Liver (tissue), 8 donors: ENCODE measurements at regions not wholly inside any gene's neighbourhood (a gene's known extent, or its start where the extent isn't known, plus 50 kb on each side); places are given as distances from the start of the nearest gene placed in this dataset.

Source experiments
- DNase-seq: peaks from one replicate; pipeline ENCODE4 v3.0.0-alpha.2; 2017; ENCODE audit warnings: low spot score
- H3K27ac ChIP-seq, 2 donors: one replicate each; pipeline ENCODE4 v1.7.0; 2013; ENCODE audit warnings: inconsistent platforms in 2 of 2, low read length in 2 of 2, control low read depth in 1 of 2, low read depth in 1 of 2, mild to moderate bottlenecking in 1 of 2
- H3K27me3 ChIP-seq, 4 donors: one replicate each; pipeline versions ENCODE4 v1.6.1 to v1.7.0; 2013; ENCODE audit warnings: low read length in 3 of 4, inconsistent platforms in 1 of 4, mild to moderate bottlenecking in 1 of 4, moderate library complexity in 1 of 4; ENCODE audit not compliant: control insufficient read depth in 4 of 4, insufficient read depth in 4 of 4
- H3K36me3 ChIP-seq, 4 donors: one replicate each; pipeline versions ENCODE4 v1.6.1 to v1.7.0; 2013; ENCODE audit warnings: low read length in 3 of 4, mild to moderate bottlenecking in 3 of 4, low read depth in 1 of 4, moderate library complexity in 1 of 4; ENCODE audit not compliant: control insufficient read depth in 4 of 4, insufficient read depth in 3 of 4
- H3K4me1 ChIP-seq, 4 donors: one replicate each; pipeline versions ENCODE4 v1.6.1 to v1.7.0; 2013; ENCODE audit warnings: low read length in 3 of 4, mild to moderate bottlenecking in 3 of 4, moderate library complexity in 1 of 4; ENCODE audit not compliant: control insufficient read depth in 4 of 4, insufficient read depth in 4 of 4
- H3K4me3 ChIP-seq, 3 donors: one replicate each; pipeline versions ENCODE4 v1.6.1 to v1.7.0; 2013; ENCODE audit warnings: low read length in 3 of 3, control low read depth in 1 of 3, low read depth in 1 of 3, mild to moderate bottlenecking in 1 of 3
- H3K9ac ChIP-seq, 2 donors: one replicate each; pipeline ENCODE4 v1.7.0; 2013; ENCODE audit warnings: low read length in 2 of 2, mild to moderate bottlenecking in 2 of 2, moderate library complexity in 2 of 2, control low read depth in 1 of 2, low read depth in 1 of 2
- H3K9me3 ChIP-seq, 4 donors: one replicate each; pipeline versions ENCODE4 v1.6.1 to v1.7.0; 2013; ENCODE audit warnings: low read length in 3 of 4; ENCODE audit not compliant: control insufficient read depth in 4 of 4
- EGR1 ChIP-seq, 2 donors: IDR thresholded peaks; 2 replicates each; pipeline ENCODE4 v1.6.1; 2016 to 2018; ENCODE audit warnings: antibody characterized with exemption in 2 of 2, low read depth in 2 of 2
- FOXA1 ChIP-seq: IDR thresholded peaks from 2 replicates; pipeline ENCODE4 v1.6.1; 2016; ENCODE audit warnings: antibody characterized with exemption
- FOXA2 ChIP-seq: IDR thresholded peaks from 2 replicates; pipeline ENCODE4 v1.6.1; 2016; ENCODE audit warnings: antibody characterized with exemption
- GABPA ChIP-seq, 2 donors: IDR thresholded peaks in 1 of 2; conservative IDR thresholded peaks in 1 of 2; 2 replicates each; pipeline ENCODE4 v1.6.1; 2016; ENCODE audit warnings: antibody characterized with exemption in 2 of 2, mild to moderate bottlenecking in 1 of 2, moderate library complexity in 1 of 2
- HNF4A ChIP-seq, 2 donors: conservative IDR thresholded peaks; 2 replicates each; pipeline ENCODE4 v1.6.1; 2016; ENCODE audit warnings: antibody characterized with exemption in 2 of 2, mild to moderate bottlenecking in 2 of 2
- HNF4G ChIP-seq: IDR thresholded peaks from 2 replicates; pipeline ENCODE4 v1.6.1; 2016; ENCODE audit warnings: antibody characterized with exemption
- JUND ChIP-seq, 2 donors: IDR thresholded peaks; 2 replicates each; pipeline ENCODE4 v1.6.1; 2016; ENCODE audit warnings: antibody characterized with exemption in 2 of 2
- RAD21 ChIP-seq, 2 donors: IDR thresholded peaks; 2 replicates each; pipeline ENCODE4 v1.6.1; 2016; ENCODE audit warnings: antibody characterized with exemption in 2 of 2, mild to moderate bottlenecking in 2 of 2
- REST ChIP-seq: IDR thresholded peaks from 2 replicates; pipeline ENCODE4 v1.6.1; 2016; ENCODE audit warnings: antibody characterized with exemption, mild to moderate bottlenecking
- RXRA ChIP-seq, 2 donors: IDR thresholded peaks; 2 replicates each; pipeline ENCODE4 v1.6.1; 2017 to 2018; ENCODE audit warnings: antibody characterized with exemption in 2 of 2, mild to moderate bottlenecking in 1 of 2
- SP1 ChIP-seq: IDR thresholded peaks from 2 replicates; pipeline ENCODE4 v1.6.1; 2018; ENCODE audit warnings: antibody characterized with exemption, mild to moderate bottlenecking
- TAF1 ChIP-seq: conservative IDR thresholded peaks from 2 replicates; pipeline ENCODE4 v1.6.1; 2016; ENCODE audit warnings: antibody characterized with exemption, mild to moderate bottlenecking
- YY1 ChIP-seq: IDR thresholded peaks from 2 replicates; pipeline ENCODE4 v1.6.1; 2016; ENCODE audit warnings: antibody characterized with exemption, mild to moderate bottlenecking
- ZBTB33 ChIP-seq: IDR thresholded peaks from 2 replicates; pipeline ENCODE4 v1.6.1; 2016; ENCODE audit warnings: antibody characterized with exemption
- WGBS: extraction: QIAGEN DNeasy Blood & Tissue Kit; methylation state at CpG from one replicate; pipeline ENCODE4 v1.1.7; 2013; 5-methylcytosine and 5-hydroxymethylcytosine counted together
- TF ChIP-seq, protein P1 (sequence below): IDR thresholded peaks from 2 replicates; pipeline ENCODE4 v1.6.1; 2016; ENCODE audit warnings: antibody characterized with exemption
- TF ChIP-seq, protein P2 (sequence below): fragments of 150-350 bp; IDR thresholded peaks from 2 replicates; pipeline ENCODE4 v1.5.1; 2017; ENCODE audit warnings: improper control_type of control experiment, low read depth, low read length; ENCODE audit not compliant: missing input control
- donor health status: healthy.
- donor health status: healthy.
- donor health status: healthy.
- donor health status: healthy.
- donor health status: healthy.

- no peak for DNase-seq
These were observed 162.1 kb upstream of the AVPR1A start for GRCh38 chr12:63313139-63313538.

DNA sequence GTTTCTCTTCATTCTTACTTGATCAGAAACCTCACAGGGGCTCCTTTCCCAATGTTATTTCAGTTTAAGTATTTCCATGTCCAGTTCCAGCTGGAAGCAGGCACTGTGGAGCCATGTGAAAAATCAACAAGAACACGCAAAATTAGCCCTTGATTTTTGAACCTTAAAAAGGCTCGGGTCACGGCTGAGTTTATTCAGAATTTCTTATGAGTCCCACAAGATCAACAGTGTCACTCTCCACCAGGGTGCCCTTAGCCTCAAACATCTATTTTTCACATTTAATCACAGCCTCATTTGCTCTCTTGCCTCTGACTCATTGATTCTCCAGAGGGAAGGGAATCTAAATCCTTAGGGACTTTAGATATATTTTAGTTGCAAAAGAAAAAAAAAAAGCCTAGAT is 157.7 kb upstream of the AVPR1A start:
- H3K27me3 ChIP-seq: peaks cover 0 to 5% (median 0%) of the 10 kb centered on the region in 4 donors
- no peak overlapping the region for H3K27ac ChIP-seq
- WGBS: 50% methylated on average over 3 of the region's 3 CpGs

More at GRCh38 chr12:63313139-63313538, 162.1 kb upstream of the AVPR1A start:
- H3K27ac ChIP-seq: no peak overlapping the region
- H3K9me3 ChIP-seq: peaks cover 0 to 4% (median 2%) of the 10 kb centered on the region in 4 donors
- H3K9ac ChIP-seq: no peak overlapping the region
- 63% methylated on average over 3 of the region's 3 CpGs for WGBS
- no peak overlapping the region for H3K4me3 ChIP-seq
- H3K27me3 ChIP-seq: no peaks in the 10 kb centered on the region
- H3K36me3 ChIP-seq: no peaks in the 10 kb centered on the region
- no peaks in the 10 kb centered on the region for H3K4me1 ChIP-seq
- TF ChIP-seq REST: no peak
- TF ChIP-seq FOXA1: no peak
- TF ChIP-seq JUND (IDR thresholded peaks at IDR 0.05): no peak
- TF ChIP-seq SP1: no peak

More for the DNA sequence above, 157.7 kb upstream of the AVPR1A start:
- Histone ChIP-seq H3K36me3 (no peaks in the 10 kb centered on the region), H3K9me3 (peaks cover 0 to 4% (median 2%) of the 10 kb centered on the region in 4 donors), H3K4me1 (no peaks in the 10 kb centered on the region), H3K9ac (no peak overlapping the region), H3K4me3 (no peak overlapping the region)
- no peak for DNase-seq
- no peak for TF ChIP-seq RXRA (IDR thresholded peaks at IDR 0.05)
- no peak for TF ChIP-seq GABPA (IDR thresholded peaks at IDR 0.05 in 1 of 2, conservative IDR thresholded peaks at IDR 0.05 in 1 of 2)
- TF ChIP-seq FOXA1: no peak
- TF ChIP-seq HNF4A (conservative IDR thresholded peaks at IDR 0.05): no peak
- no peak for TF ChIP-seq EGR1 (IDR thresholded peaks at IDR 0.05; ENCODE audit: low read depth in 2 of 2)
- TF ChIP-seq TAF1: no peak
- no peak for TF ChIP-seq YY1
- no peak for TF ChIP-seq ZBTB33
- TF ChIP-seq, protein P1, sequence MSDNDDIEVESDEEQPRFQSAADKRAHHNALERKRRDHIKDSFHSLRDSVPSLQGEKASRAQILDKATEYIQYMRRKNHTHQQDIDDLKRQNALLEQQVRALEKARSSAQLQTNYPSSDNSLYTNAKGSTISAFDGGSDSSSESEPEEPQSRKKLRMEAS: no peak
- no peak for TF ChIP-seq REST
- TF ChIP-seq RAD21 (IDR thresholded peaks at IDR 0.05): no peak
- TF ChIP-seq FOXA2: no peak
- no peak for TF ChIP-seq JUND (IDR thresholded peaks at IDR 0.05)
- TF ChIP-seq, protein P2, sequence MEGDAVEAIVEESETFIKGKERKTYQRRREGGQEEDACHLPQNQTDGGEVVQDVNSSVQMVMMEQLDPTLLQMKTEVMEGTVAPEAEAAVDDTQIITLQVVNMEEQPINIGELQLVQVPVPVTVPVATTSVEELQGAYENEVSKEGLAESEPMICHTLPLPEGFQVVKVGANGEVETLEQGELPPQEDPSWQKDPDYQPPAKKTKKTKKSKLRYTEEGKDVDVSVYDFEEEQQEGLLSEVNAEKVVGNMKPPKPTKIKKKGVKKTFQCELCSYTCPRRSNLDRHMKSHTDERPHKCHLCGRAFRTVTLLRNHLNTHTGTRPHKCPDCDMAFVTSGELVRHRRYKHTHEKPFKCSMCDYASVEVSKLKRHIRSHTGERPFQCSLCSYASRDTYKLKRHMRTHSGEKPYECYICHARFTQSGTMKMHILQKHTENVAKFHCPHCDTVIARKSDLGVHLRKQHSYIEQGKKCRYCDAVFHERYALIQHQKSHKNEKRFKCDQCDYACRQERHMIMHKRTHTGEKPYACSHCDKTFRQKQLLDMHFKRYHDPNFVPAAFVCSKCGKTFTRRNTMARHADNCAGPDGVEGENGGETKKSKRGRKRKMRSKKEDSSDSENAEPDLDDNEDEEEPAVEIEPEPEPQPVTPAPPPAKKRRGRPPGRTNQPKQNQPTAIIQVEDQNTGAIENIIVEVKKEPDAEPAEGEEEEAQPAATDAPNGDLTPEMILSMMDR: no peak
- no peak for TF ChIP-seq SP1
- no peak for TF ChIP-seq HNF4G
